SW 1271 (cell line): ENCODE measurements at regions not wholly inside any gene's neighbourhood (a gene's known extent, or its start where the extent isn't known, plus 50 kb on each side); places are given as distances from the start of the nearest gene placed in this dataset.
"Not testable (repeated sequence)": the region's sequence is repeated elsewhere in the genome, so short reads cannot be mapped to it uniquely, and the experiment has no call there.

Experiments used
- DNase-seq, 2 experiments: peaks; one replicate each; lab custom pipeline; 2025; lab: John Stamatoyannopoulos, UW

- not testable (repeated sequence) for DNase-seq
Measured at GRCh38 chr17:27365329-27365945, 71.5 kb downstream of the WSB1 start.

- no peak for DNase-seq
Measured at GRCh38 chr17:27366437-27366836, 72.5 kb downstream of the WSB1 start.

- no peak for DNase-seq
Measured at GRCh38 chr17:27367121-27367981, 73.4 kb downstream of the WSB1 start.

- no peak for DNase-seq
Measured at GRCh38 chr17:27368151-27368795, 74.4 kb downstream of the WSB1 start.

GRCh38 chr17:27368980-27369379 is 75.1 kb downstream of the WSB1 start:
- no peak for DNase-seq

- no peak for DNase-seq
Measured at GRCh38 chr17:27370776-27371175, 76.9 kb downstream of the WSB1 start.

GRCh38 chr17:27373695-27374094 is 79.8 kb downstream of the WSB1 start:
- DNase-seq = not testable (repeated sequence)

GRCh38 chr17:27376637-27377547 is 79.4 kb upstream of the KSR1 start:
- DNase-seq = peak in 1 of 2 experiments; percentile 70

- no peak for DNase-seq
Measured at GRCh38 chr17:27378482-27379175, 77.6 kb upstream of the KSR1 start.

- no peak for DNase-seq
Measured at GRCh38 chr17:27379888-27380533, 76.2 kb upstream of the KSR1 start.

GRCh38 chr17:27380551-27380950 is 75.7 kb upstream of the KSR1 start:
- no peak for DNase-seq

GRCh38 chr17:27381007-27381501 is 75.2 kb upstream of the KSR1 start:
- peak in 1 of 2 experiments; percentile 27 for DNase-seq

- DNase-seq = no peak
Measured at GRCh38 chr17:27382025-27382424, 74.2 kb upstream of the KSR1 start.

- peak; percentile 92 to 93 for DNase-seq
Measured at GRCh38 chr17:27384261-27384701, 72.0 kb upstream of the KSR1 start.

- no peak for DNase-seq
Measured at GRCh38 chr17:27384726-27385125, 71.5 kb upstream of the KSR1 start.

GRCh38 chr17:27385626-27386025 is 70.6 kb upstream of the KSR1 start:
- no peak for DNase-seq

- no peak for DNase-seq
Measured at GRCh38 chr17:27386206-27387075, 69.8 kb upstream of the KSR1 start.

GRCh38 chr17:27389542-27390140 is 66.6 kb upstream of the KSR1 start:
- DNase-seq = no peak

- no peak for DNase-seq
Measured at GRCh38 chr17:27390540-27390939, 65.7 kb upstream of the KSR1 start.
